Glomerular visceral epithelial cell (primary cell): ENCODE measurements at regions not wholly inside any gene's neighbourhood (a gene's known extent, or its start where the extent isn't known, plus 50 kb on each side); places are given as distances from the start of the nearest gene placed in this dataset.
"Not testable (repeated sequence)": the region's sequence is repeated elsewhere in the genome, so short reads cannot be mapped to it uniquely, and the experiment has no call there.

Experiments used
- DNase-seq: peaks from one replicate; pipeline ENCODE4 v3.0.0-alpha.2; 2016; ENCODE audit errors: extremely low spot score

- DNase-seq: no peak
Measured at GRCh38 chr12:87259391-87259790, 769.8 kb downstream of the C12orf50 start.

GRCh38 chr12:87254381-87255030 is 774.7 kb downstream of the C12orf50 start:
- DNase-seq: no peak

- DNase-seq: no peak
Measured at GRCh38 chr12:87253157-87253556, 776.0 kb downstream of the C12orf50 start.

DNA sequence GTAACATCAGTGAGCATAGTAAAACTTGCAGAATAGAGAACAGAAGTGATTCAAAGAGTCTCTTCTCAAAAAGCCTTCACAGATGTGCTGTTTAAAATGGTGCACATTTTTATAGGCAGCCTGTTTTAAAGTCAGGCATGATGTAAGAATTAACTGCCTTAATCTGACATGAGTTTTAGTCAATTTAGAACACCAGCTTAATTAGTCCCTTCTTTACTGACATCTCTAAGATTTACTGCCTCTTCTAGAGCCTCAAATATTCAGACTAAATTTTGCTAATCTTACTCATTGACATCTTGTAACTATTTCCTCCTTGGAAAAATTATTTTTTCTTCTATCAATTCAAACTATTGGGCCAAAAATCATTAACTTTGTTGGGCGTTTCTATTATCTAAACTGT is 782.5 kb downstream of the C12orf50 start:
- no peak for DNase-seq

- no peak for DNase-seq
Measured at GRCh38 chr12:87238466-87238865, 790.7 kb downstream of the C12orf50 start.

DNA sequence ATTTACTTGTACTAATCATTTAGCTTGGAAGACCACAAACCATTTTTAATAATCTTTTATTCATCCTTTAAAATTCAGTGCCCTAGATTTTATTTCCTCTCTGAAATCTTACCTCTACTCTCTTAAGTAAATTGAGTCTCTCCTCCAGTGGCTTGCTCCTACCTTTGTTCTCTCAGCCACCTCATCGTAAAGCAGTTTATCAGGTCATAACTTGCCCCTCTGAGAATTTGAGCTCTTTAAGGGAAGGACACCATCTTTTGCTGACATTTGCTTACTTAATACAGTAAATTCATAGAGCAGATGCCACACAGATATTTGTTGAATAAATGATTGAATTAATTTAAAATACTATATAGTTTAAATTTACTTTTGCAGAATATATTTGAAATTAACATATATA is 794.3 kb downstream of the C12orf50 start:
- DNase-seq: no peak

GRCh38 chr12:87233671-87234070 is 795.5 kb downstream of the C12orf50 start:
- no peak for DNase-seq

DNA sequence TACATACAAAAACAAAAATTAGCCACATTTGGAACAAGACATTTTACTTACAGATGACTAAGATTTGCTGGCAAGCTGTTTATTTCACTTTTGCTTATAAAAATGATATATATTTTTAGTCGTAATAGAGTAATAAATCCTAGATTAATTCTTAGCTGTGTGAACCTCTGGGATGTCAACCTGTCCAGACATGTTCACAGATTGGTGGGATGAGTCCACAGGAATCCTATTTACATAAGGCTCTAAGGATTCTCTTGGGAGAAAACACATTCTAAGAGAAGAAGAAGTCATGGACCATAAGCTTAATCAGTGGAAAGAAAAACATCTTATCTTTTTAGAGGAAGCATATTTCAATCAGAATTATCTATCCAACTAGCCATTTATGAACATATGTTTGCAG is 797.4 kb downstream of the C12orf50 start:
- no peak for DNase-seq

DNA sequence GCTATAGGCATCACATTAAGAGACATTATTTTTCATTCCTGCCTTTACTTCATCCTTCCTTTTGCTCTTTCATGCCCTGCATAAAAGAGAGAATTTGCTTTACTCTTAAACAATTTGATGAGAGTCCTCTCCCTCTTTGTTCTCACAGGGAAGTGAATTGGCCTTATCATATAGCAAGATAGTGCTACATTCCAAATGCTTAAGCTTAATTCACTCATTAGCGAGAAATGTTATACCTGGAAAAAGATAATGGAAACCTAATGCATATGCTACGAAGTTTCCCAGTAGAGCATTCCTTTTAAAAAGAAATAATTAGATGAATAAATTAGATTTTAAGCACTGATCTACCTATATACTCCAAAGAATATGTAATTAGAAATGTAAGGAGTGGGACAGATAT is 798.8 kb downstream of the C12orf50 start:
- DNase-seq: no peak

- DNase-seq: peak; percentile 23
Measured at GRCh38 chr12:87227162-87227561, 802.0 kb downstream of the C12orf50 start.

- DNase-seq: no peak
Measured at GRCh38 chr12:87217491-87217890, 811.7 kb downstream of the C12orf50 start.

GRCh38 chr12:87216436-87216835 is 812.8 kb downstream of the C12orf50 start:
- DNase-seq: no peak

- no peak for DNase-seq
Measured at GRCh38 chr12:87202189-87202588, 827.0 kb downstream of the C12orf50 start.

DNA sequence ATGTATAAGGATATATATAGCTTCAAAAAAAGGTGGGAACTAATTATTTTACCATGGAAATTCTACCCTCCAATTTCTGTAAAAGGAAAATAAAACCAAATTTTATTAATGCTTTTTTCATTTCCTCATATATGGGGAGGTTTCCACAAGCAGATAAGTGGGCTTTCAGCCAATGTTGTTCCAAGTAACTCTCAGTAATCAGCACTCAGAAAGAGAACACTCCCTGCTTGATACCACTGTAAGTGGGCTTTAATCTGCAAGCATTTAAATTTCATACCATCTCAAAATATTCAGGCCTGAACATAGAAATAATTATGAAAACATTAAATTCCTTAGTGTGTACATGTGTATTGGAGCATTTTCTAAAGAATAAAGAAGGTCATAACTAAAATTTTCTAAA is 827.6 kb downstream of the C12orf50 start:
- no peak for DNase-seq

- DNase-seq: no peak
Measured at GRCh38 chr12:87200289-87200979, 828.8 kb downstream of the C12orf50 start.

DNA sequence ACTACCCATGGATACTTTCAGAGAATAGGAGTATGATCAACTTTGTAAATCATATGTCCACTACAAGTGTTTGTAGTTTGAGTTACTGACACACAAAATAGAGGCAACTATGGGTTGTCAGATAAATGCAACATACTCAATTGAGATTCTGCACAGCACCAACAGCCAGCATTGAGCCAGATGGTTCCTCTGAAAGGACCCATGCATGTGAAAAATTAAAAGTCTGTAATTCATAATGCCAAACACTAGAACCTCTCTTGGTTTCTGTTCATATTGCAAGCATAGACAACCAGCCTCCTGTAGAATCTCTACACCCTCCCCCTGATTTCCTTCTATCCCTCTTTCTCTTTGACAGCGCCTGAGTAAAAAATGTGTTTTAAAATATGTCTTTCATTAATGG is 831.0 kb downstream of the C12orf50 start:
- DNase-seq: no peak

DNA sequence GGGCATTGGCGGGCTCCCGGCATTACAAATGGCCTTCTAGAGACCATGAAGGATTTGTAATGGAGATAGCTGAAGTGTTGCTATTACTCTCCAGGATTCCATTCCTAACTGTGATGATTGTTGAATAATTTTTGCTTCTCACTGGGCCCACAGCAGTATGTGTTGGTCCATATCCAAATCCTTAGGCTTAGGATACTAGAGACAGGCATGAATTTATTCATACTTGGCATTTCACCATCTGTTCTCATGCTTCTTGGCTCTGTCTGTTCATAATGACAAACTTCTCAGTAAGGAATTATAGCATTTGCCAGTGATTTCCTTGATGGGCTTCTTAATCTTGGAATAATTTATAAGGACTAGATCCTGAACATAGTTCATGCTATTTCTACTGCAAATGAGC is 832.9 kb downstream of the C12orf50 start:
- no peak for DNase-seq

DNA sequence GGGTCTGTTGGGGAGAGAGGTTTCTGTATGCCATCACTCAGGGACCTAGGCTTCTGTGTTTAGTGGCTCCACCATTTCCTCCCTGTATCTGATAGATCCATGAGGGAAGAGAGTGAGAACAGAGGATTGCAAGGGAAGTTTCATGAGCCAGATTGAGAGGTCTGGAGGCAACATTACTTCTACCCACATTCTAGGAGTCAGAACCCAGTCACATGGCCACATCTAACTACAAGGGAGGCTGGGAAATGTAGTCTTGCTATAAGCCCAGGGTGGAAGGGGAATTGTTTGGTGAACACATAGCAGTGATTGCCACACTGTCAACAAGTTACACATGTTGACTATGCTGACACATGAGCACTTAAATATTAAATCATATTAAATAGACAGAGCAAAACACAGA is 834.8 kb downstream of the C12orf50 start:
- DNase-seq: not testable (repeated sequence)

DNA sequence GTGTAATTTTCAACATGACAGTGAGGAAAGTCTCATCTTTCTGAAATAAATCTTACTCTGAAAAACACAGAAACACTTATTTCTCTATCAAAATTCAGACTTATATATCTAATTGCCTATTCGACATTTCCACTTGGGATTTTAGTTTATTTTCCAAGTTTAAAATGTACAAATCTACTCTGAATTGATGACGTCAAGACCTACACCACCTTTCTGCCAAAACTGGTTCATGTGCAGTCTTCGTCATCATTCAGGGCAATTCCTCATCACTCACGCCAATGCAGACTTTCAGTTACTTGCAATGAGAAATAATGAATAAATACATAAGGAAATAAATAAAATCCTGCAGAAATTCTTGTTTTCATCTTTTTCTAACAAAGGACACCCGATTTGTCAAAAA is 843.8 kb downstream of the C12orf50 start:
- DNase-seq: no peak

- no peak for DNase-seq
Measured at GRCh38 chr12:87182696-87183233, 846.4 kb downstream of the C12orf50 start.

GRCh38 chr12:87171356-87171755 is 857.8 kb downstream of the C12orf50 start:
- DNase-seq: no peak

DNA sequence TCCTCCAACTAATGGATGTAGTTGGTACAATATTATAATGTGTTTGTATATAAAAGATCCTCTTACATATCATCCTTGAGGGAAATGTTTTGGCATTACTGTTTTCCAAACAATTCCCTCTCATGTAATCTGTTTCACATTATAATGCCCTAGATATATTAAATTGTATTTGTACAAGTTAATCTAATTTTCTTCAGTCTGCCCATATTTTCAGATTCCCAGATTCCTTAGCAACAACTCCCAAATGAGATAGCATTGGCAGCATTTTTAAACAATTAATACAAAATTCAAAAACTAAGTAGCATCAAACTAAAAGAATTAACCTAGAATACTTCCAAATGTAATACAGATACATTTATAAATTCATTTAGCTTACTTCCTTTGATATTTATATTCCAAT is 860.2 kb downstream of the C12orf50 start:
- no peak for DNase-seq

DNA sequence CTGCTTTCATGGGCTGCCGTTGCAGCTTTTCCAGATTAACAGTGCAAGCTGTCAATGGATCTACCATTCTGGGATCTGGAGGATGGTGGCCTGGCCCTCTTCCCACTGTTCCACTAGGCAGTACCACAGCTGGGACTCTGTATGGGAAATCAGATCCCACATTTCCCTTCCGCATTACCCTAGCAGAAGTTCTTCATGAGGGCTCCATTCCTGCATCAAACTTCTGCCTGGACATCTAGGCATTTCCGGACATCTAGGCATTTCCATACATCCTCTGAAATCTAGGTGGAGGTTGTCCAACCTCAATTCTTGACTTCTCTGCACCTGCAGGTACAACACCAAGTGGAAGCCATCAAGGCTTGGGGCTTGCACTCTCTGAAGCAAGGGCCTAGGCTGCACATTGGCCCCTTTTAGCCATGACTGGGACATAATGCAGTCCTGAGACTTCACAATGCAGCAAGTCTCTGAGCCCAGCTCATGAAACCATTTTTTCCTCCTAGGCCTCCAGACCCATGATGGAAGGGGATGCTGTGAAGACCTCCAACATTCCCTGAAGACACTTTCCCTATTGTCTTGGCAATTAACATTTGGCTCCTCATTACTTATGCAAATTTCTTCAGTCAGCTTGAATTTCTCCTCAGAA is 863.3 kb downstream of the C12orf50 start:
- DNase-seq: no peak
